ENCODE measurements at regions not wholly inside any gene's neighbourhood (a gene's known extent, or its start where the extent isn't known, plus 50 kb on each side); places are given as distances from the start of the nearest gene placed in this dataset.

DNA sequence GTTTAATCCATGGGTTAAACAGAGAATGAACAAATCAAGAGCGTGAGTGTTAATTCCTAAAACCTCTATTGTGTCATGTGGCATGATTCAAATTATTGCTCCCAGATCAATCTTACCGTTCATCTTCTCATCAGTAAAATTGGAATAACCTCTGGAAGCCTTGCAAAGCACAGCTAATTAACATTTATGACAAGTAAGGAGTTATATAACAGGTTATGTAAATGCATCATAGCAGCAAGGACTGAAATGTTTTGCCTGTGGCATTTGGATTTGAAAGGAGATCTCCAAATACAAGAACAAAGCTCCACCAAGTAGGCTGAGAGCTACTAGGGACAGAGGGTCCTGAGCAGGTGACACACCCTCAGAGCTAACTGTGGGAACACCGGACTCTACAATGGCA is 502.9 kb upstream of the CELF2 start:
- no peak for TF ChIP-seq CTCF (IDR thresholded peaks at IDR 0.05)
- Histone ChIP-seq H3K4me1 (ENCODE audit: low read depth) (no peaks in the 10 kb centered on the region), H3K9me3 (no peaks in the 10 kb centered on the region), H3K36me3 (ENCODE audit: low read depth) (no peaks in the 10 kb centered on the region), H3K4me3 (no peak overlapping the region)
- ATAC-seq: no peak
- intact Hi-C loops (cut with DNase I, micrococcal nuclease): no loop called here
- DNase-seq: no peak

- no peak overlapping the region for H3K4me3 ChIP-seq
- H3K36me3 ChIP-seq (ENCODE audit: low read depth): no peaks in the 10 kb centered on the region
- DNase-seq: no peak
- no peak for ATAC-seq
- H3K4me1 ChIP-seq (ENCODE audit: low read depth): no peaks in the 10 kb centered on the region
- no peak for TF ChIP-seq CTCF (IDR thresholded peaks at IDR 0.05)
- intact Hi-C loops (cut with DNase I, micrococcal nuclease): no loop called here
- H3K9me3 ChIP-seq: no peaks in the 10 kb centered on the region
Measured at GRCh38 chr10:10515479-10516204, 502.0 kb upstream of the CELF2 start.

GRCh38 chr10:10516346-10517130 is 501.1 kb upstream of the CELF2 start:
- Histone ChIP-seq H3K9me3 (no peaks in the 10 kb centered on the region), H3K4me3 (no peak overlapping the region), H3K36me3 (ENCODE audit: low read depth) (no peaks in the 10 kb centered on the region), H3K4me1 (ENCODE audit: low read depth) (no peaks in the 10 kb centered on the region)
- intact Hi-C loops (cut with DNase I, micrococcal nuclease): no loop called here
- TF ChIP-seq CTCF (IDR thresholded peaks at IDR 0.05): no peak
- DNase-seq: no peak
- ATAC-seq: no peak

DNA sequence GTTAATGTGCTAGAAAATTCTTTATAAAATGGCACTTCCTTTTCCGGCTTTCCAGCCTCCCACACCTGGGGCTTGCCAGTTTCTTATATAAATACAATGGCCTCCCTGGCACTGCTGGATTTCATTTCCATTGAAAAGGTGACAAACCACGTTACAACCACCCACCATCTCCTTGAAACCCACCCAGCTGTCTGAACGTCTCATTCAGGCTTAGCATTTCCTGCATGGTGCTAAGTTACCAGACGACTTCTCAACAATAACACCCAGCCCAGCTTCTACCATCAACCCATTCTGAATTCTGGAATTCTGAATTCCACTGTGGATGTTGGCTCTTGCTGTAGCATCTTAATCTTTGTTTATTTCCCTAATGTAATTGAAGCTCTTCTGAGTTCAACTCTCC is 499.8 kb upstream of the CELF2 start:
- no peaks in the 10 kb centered on the region for H3K9me3 ChIP-seq
- no peak overlapping the region for H3K4me3 ChIP-seq
- ATAC-seq (no peak), DNase-seq (no peak)
- intact Hi-C loops (cut with DNase I, micrococcal nuclease): no loop called here
- H3K36me3 ChIP-seq (ENCODE audit: low read depth): no peaks in the 10 kb centered on the region
- H3K4me1 ChIP-seq (ENCODE audit: low read depth): no peaks in the 10 kb centered on the region
- no peak for TF ChIP-seq CTCF (IDR thresholded peaks at IDR 0.05)

DNA sequence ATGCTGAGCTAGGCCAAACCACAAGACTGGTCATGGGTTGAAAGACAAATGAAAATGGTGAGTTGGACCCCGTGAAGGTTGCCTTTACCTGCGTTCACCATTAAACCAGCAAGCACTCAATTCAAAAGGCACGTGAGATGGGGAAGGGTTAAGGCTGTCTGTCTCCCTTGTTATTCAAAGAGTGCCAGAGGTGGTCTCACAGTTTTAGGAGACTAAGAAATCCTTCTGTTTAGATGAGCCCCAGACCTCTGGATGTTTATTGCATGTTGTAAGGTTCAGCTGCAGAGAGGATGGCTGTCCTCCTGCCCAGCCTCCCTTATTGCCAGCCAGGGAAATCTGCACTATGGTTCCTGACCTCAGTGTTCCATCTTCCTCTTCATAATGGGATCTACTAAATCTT is 498.0 kb upstream of the CELF2 start:
- intact Hi-C loops (cut with DNase I, micrococcal nuclease): no loop called here
- DNase-seq: no peak
- Histone ChIP-seq H3K9me3 (no peaks in the 10 kb centered on the region), H3K36me3 (ENCODE audit: low read depth) (no peaks in the 10 kb centered on the region), H3K4me3 (no peak overlapping the region), H3K4me1 (ENCODE audit: low read depth) (no peaks in the 10 kb centered on the region)
- no peak for ATAC-seq
- no peak for TF ChIP-seq CTCF (IDR thresholded peaks at IDR 0.05)

Data from mucosa of descending colon (tissue), 3 donors.